CD4-positive, alpha-beta T cell treated with Interleukin-17A for 4 hours (primary cell): ENCODE measurements at regions not wholly inside any gene's neighbourhood (a gene's known extent, or its start where the extent isn't known, plus 50 kb on each side); places are given as distances from the start of the nearest gene placed in this dataset.

Experiments used
- DNase-seq: peaks from one replicate; pipeline ENCODE4 v3.0.0-alpha.2; 2020; ENCODE audit warnings: mixed read lengths

- DNase-seq: no peak
These were observed 140.3 kb upstream of the SEL1L start for GRCh38 chr14:81673930-81674329.

GRCh38 chr14:81676395-81676794, 142.7 kb upstream of the SEL1L start:
- no peak for DNase-seq

- no peak for DNase-seq
These were observed 143.2 kb upstream of the SEL1L start for GRCh38 chr14:81676879-81677278.

GRCh38 chr14:81677736-81678135, 144.1 kb upstream of the SEL1L start:
- no peak for DNase-seq

- no peak for DNase-seq
These were observed 145.6 kb upstream of the SEL1L start for GRCh38 chr14:81679226-81679625.

- no peak for DNase-seq
These were observed 147.9 kb upstream of the SEL1L start for GRCh38 chr14:81681541-81681940.

GRCh38 chr14:81682134-81682533, 148.5 kb upstream of the SEL1L start:
- DNase-seq: no peak

- DNase-seq: no peak
These were observed 149.0 kb upstream of the SEL1L start for GRCh38 chr14:81682701-81683100.

- DNase-seq: no peak
These were observed 151.0 kb upstream of the SEL1L start for GRCh38 chr14:81684696-81685095.

- no peak for DNase-seq
These were observed 152.9 kb upstream of the SEL1L start for GRCh38 chr14:81686512-81686911.

- no peak for DNase-seq
These were observed 158.3 kb upstream of the SEL1L start for GRCh38 chr14:81691931-81692330.

- DNase-seq: no peak
These were observed 160.8 kb upstream of the SEL1L start for GRCh38 chr14:81694419-81694818.

GRCh38 chr14:81709681-81710080, 176.0 kb upstream of the SEL1L start:
- no peak for DNase-seq

GRCh38 chr14:81710232-81710845, 176.7 kb upstream of the SEL1L start:
- DNase-seq: no peak

- DNase-seq: no peak
These were observed 182.1 kb upstream of the SEL1L start for GRCh38 chr14:81715731-81716130.

GRCh38 chr14:81716953-81717352, 183.3 kb upstream of the SEL1L start:
- no peak for DNase-seq

GRCh38 chr14:81723956-81724355, 190.3 kb upstream of the SEL1L start:
- DNase-seq: no peak

GRCh38 chr14:81727218-81727617, 193.6 kb upstream of the SEL1L start:
- no peak for DNase-seq

- DNase-seq: no peak
These were observed 194.8 kb upstream of the SEL1L start for GRCh38 chr14:81728447-81728846.

- DNase-seq: no peak
These were observed 196.0 kb upstream of the SEL1L start for GRCh38 chr14:81729622-81730021.

GRCh38 chr14:81737938-81738337, 204.3 kb upstream of the SEL1L start:
- no peak for DNase-seq

GRCh38 chr14:81738946-81739659, 205.4 kb upstream of the SEL1L start:
- no peak for DNase-seq

- DNase-seq: no peak
These were observed 210.0 kb upstream of the SEL1L start for GRCh38 chr14:81743605-81744004.

- DNase-seq: no peak
These were observed 217.5 kb upstream of the SEL1L start for GRCh38 chr14:81751198-81751597.

- no peak for DNase-seq
These were observed 225.9 kb upstream of the SEL1L start for GRCh38 chr14:81759541-81759940.
